HCT116 (cell line): ENCODE measurements at regions not wholly inside any gene's neighbourhood (a gene's known extent, or its start where the extent isn't known, plus 50 kb on each side); places are given as distances from the start of the nearest gene placed in this dataset.

ENCODE experiments used
- ATAC-seq: fragments of 200-7000 bp; cut with Tn5 transposase; 2 replicates; pipeline ENCODE4 v1.9.1; 2020; ENCODE audit warnings: mild to moderate bottlenecking, moderate library complexity
- BruUV-seq: library from RNA; stranded (reverse); fragments of 400-500 nt; replicated peaks from 2 replicates; lab custom pipeline; 2021; lab: Mats Ljungman, UMichigan
- CTCF ChIA-PET: fragments of 300-600 bp; sonication (Branson Sonifier 250); formaldehyde crosslinking; loops from one replicate; lab custom pipeline; 2021; ENCODE audit warnings: antibody characterized with exemption; lab: Charles Lee
- POLR2A ChIA-PET: fragments of 300-600, 350-600 bp; sonication (Branson Sonifier 250); formaldehyde crosslinking; loops from one replicate; lab custom pipeline; 2021; ENCODE audit warnings: antibody characterized with exemption; lab: Charles Lee
- RAD21 ChIA-PET, 2 experiments: fragments of 300-600 bp; sonication (Branson Sonifier 250); formaldehyde crosslinking; loops; one replicate each; lab custom pipeline; 2023; ENCODE audit warnings: low total read pairs in 2 of 2; ENCODE audit not compliant: uncharacterized antibody in 2 of 2, unreplicated experiment in 2 of 2, low non-redundant PET in 1 of 2; lab: Charles Lee
- DNase-seq: peaks from one replicate; pipeline ENCODE4 v3.0.0-alpha.2; 2010; ENCODE audit warnings: low read depth, low spot score
- H2AFZ ChIP-seq: fragments of 200-600 bp; shearing (Covaris generic), sonication (generic); 2 replicates; pipeline ENCODE4 v1.6.1; 2017; ENCODE audit warnings: low read depth, mixed run types, mixed read lengths, antibody characterized with exemption, low read length; ENCODE audit not compliant: poor library complexity, severe bottlenecking
- H3K27ac ChIP-seq: 2 replicates; pipeline ENCODE4 v1.5.1; 2012; ENCODE audit warnings: low read depth, low read length
- H3K27me3 ChIP-seq: fragments of 200-600 bp; sonication (generic); 2 replicates; pipeline ENCODE4 v1.6.1; 2016; ENCODE audit warnings: mixed run types, low read length, mixed read lengths; ENCODE audit not compliant: insufficient read depth
- H3K36me3 ChIP-seq, 2 experiments: fragments of 200-500 bp in 1 of 2; fragments of 200-600 bp in 1 of 2; sonication (Bioruptor generic) in 1 of 2; sonication (generic) in 1 of 2; 2 replicates each; pipeline versions ENCODE4 v1.5.1 to v1.6.1; 2014 to 2016; ENCODE audit warnings: low read length in 2 of 2, inconsistent platforms in 1 of 2, mixed read lengths in 1 of 2, mixed run types in 1 of 2; ENCODE audit not compliant: insufficient read depth in 2 of 2, control insufficient read depth in 1 of 2
- H3K4me1 ChIP-seq, 2 experiments: fragments of 200-600 bp in 1 of 2; sonication (generic) in 1 of 2; 2 replicates each; pipeline versions ENCODE4 v1.5.1 to v1.6.1; 2012 to 2017; ENCODE audit warnings: low read length in 2 of 2, inconsistent platforms in 1 of 2, mild to moderate bottlenecking in 1 of 2, mixed read lengths in 1 of 2, mixed run types in 1 of 2, moderate library complexity in 1 of 2; ENCODE audit not compliant: insufficient read depth in 2 of 2, control insufficient read depth in 1 of 2
- H3K4me2 ChIP-seq: fragments of 200-600 bp; sonication (generic); 2 replicates; pipeline ENCODE4 v1.6.1; 2017; ENCODE audit warnings: mixed run types, low read length, mixed read lengths
- H3K4me3 ChIP-seq, 2 experiments: fragments of 200-600 bp in 1 of 2; sonication (generic) in 1 of 2; replicated peaks in 1 of 2; 2 replicates each; pipeline ENCODE4 v1.5.1; 2011 to 2016; ENCODE audit warnings: low read length in 2 of 2, control low read depth in 1 of 2, low read depth in 1 of 2, mild to moderate bottlenecking in 1 of 2, mixed read lengths in 1 of 2, mixed run types in 1 of 2
- H3K79me2 ChIP-seq: fragments of 200-600 bp; sonication (generic); 2 replicates; pipeline ENCODE4 v1.6.1; 2017; ENCODE audit warnings: mild to moderate bottlenecking, mixed run types, low read length, moderate library complexity, mixed read lengths; ENCODE audit not compliant: insufficient read depth
- H3K9ac ChIP-seq: fragments of 200-600 bp; sonication (generic); 2 replicates; pipeline ENCODE4 v1.6.1; 2016; ENCODE audit warnings: low read length, mixed read lengths
- H3K9me2 ChIP-seq: fragments of 200-600 bp; sonication (generic), shearing (Covaris generic); 2 replicates; pipeline ENCODE4 v1.6.1; 2017; ENCODE audit warnings: mixed run types, mild to moderate bottlenecking, moderate library complexity; ENCODE audit not compliant: insufficient read depth
- H3K9me3 ChIP-seq, 2 experiments: fragments of 200-500 bp in 1 of 2; fragments of 200-600 bp in 1 of 2; sonication (Bioruptor generic) in 1 of 2; sonication (generic) in 1 of 2; 2 replicates each; pipeline ENCODE4 v1.6.1; 2014 to 2017; ENCODE audit warnings: low read length in 2 of 2, mixed read lengths in 2 of 2, inconsistent platforms in 1 of 2, low read depth in 1 of 2, mild to moderate bottlenecking in 1 of 2, mixed run types in 1 of 2, moderate library complexity in 1 of 2; ENCODE audit not compliant: control insufficient read depth in 1 of 2, insufficient read depth in 1 of 2
- H4K20me1 ChIP-seq: fragments of 200-600 bp; sonication (generic), shearing (Covaris generic); 2 replicates; pipeline ENCODE4 v1.6.1; 2017; ENCODE audit warnings: mixed run types, mild to moderate bottlenecking, moderate library complexity; ENCODE audit not compliant: insufficient read depth
- ELF1 ChIP-seq: IDR thresholded peaks from 2 replicates; pipeline ENCODE4 v1.6.1; 2012; ENCODE audit warnings: low read depth, borderline replicate concordance
- EZH2phosphoT487 ChIP-seq: fragments of 200-600 bp; IDR thresholded peaks from 2 replicates; pipeline ENCODE4 v1.6.1; 2018; ENCODE audit warnings: antibody characterized with exemption, borderline replicate concordance
- FOSL1 ChIP-seq: IDR thresholded peaks from 2 replicates; pipeline ENCODE4 v1.6.1; 2012; ENCODE audit warnings: low read depth
- MAX ChIP-seq: IDR thresholded peaks from 2 replicates; pipeline ENCODE4 v1.6.1; 2012
- SRF ChIP-seq: IDR thresholded peaks from 2 replicates; pipeline ENCODE4 v1.6.1; 2012; ENCODE audit warnings: low read depth
- ZFX ChIP-seq: fragments of 450-650 bp; IDR thresholded peaks from 2 replicates; pipeline ENCODE4 v1.6.1; 2017
- intact Hi-C: fragments of 100-400 bp; cut with micrococcal nuclease; formaldehyde crosslinking; loops from 2 replicates; pipeline ENCODE4 v1.10.0; 2022
- TF ChIP-seq, protein P1 (sequence below), 3 experiments: fragments of 200-600 bp in 1 of 3; sonication (generic) in 1 of 3; IDR thresholded peaks in 2 of 3; conservative IDR thresholded peaks in 1 of 3; 2 replicates each; pipeline ENCODE4 v1.5.1; 2012 to 2017; ENCODE audit warnings: low read depth in 2 of 3, low read length in 2 of 3, antibody characterized with exemption in 1 of 3, borderline replicate concordance in 1 of 3, control low read depth in 1 of 3, mild to moderate bottlenecking in 1 of 3, mixed read lengths in 1 of 3, mixed run types in 1 of 3, moderate library complexity in 1 of 3; ENCODE audit not compliant: insufficient read depth in 1 of 3

DNA sequence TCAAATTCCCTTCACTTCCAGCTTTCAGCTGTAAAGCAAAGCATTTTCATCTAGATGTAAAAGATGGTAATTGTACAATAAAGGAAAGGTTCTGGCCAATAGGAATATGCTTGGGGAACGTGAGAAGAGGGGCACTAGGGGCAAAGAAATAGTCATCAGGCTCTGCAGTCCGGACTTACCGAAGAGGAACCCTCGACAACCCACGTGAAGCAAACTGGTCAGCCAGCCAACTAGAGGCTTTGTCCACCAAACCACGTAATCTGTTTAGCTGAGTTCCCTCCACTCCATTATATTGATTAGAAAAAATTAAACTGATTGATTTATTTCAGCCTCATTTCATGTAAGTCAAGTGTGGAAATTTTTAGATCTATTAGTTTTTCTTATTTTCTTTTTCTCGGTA, 300.4 kb upstream of the FANCL start:
- Histone ChIP-seq H3K4me1 (no peaks in the 10 kb centered on the region), H3K9me3 (no peaks in the 10 kb centered on the region), H3K36me3 (no peaks in the 10 kb centered on the region), H2AFZ (no peak overlapping the region), H3K27ac (no peak overlapping the region), H3K4me3 (no peak overlapping the region), H3K9ac (no peak overlapping the region), H3K4me2 (no peak overlapping the region), H3K9me2 (no peaks in the 10 kb centered on the region), H3K27me3 (no peaks in the 10 kb centered on the region), H4K20me1 (no peaks in the 10 kb centered on the region), H3K79me2 (no peaks in the 10 kb centered on the region)
- no TSS peak for BruUV-seq
- ChIA-PET RAD21 (no interaction called here), POLR2A (no interaction called here), CTCF (no interaction called here)
- no peak for ATAC-seq
- no peak for DNase-seq
- TF ChIP-seq SRF = no peak
- no peak for TF ChIP-seq ZFX
- TF ChIP-seq, protein P1, sequence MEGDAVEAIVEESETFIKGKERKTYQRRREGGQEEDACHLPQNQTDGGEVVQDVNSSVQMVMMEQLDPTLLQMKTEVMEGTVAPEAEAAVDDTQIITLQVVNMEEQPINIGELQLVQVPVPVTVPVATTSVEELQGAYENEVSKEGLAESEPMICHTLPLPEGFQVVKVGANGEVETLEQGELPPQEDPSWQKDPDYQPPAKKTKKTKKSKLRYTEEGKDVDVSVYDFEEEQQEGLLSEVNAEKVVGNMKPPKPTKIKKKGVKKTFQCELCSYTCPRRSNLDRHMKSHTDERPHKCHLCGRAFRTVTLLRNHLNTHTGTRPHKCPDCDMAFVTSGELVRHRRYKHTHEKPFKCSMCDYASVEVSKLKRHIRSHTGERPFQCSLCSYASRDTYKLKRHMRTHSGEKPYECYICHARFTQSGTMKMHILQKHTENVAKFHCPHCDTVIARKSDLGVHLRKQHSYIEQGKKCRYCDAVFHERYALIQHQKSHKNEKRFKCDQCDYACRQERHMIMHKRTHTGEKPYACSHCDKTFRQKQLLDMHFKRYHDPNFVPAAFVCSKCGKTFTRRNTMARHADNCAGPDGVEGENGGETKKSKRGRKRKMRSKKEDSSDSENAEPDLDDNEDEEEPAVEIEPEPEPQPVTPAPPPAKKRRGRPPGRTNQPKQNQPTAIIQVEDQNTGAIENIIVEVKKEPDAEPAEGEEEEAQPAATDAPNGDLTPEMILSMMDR (IDR thresholded peaks at IDR 0.05 in 2 of 3, conservative IDR thresholded peaks at IDR 0.05 in 1 of 3; ENCODE audit: borderline replicate concordance in 1 of 3, insufficient read depth in 1 of 3, low read depth in 2 of 3, low read length in 2 of 3) = no peak
- no peak for TF ChIP-seq EZH2phosphoT487
- no peak for TF ChIP-seq MAX
- TF ChIP-seq ELF1 = no peak
- intact Hi-C loops = no loop called here

- H3K9me3 ChIP-seq = no peaks in the 10 kb centered on the region
- TF ChIP-seq FOSL1 = no peak
- no peak for ATAC-seq
- DNase-seq = no peak
- H3K79me2 ChIP-seq = no peaks in the 10 kb centered on the region
- no peaks in the 10 kb centered on the region for H3K9me2 ChIP-seq
- ChIA-PET POLR2A (no interaction called here), CTCF (no interaction called here), RAD21 (no interaction called here)
- H3K4me1 ChIP-seq = no peaks in the 10 kb centered on the region
- H3K4me3 ChIP-seq = no peak overlapping the region
- H4K20me1 ChIP-seq = no peaks in the 10 kb centered on the region
- H2AFZ ChIP-seq = no peak overlapping the region
- no peak overlapping the region for H3K27ac ChIP-seq
- H3K36me3 ChIP-seq = no peaks in the 10 kb centered on the region
- no peak overlapping the region for H3K4me2 ChIP-seq
- no peak overlapping the region for H3K9ac ChIP-seq
- intact Hi-C loops = no loop called here
- no peaks in the 10 kb centered on the region for H3K27me3 ChIP-seq
- BruUV-seq = no TSS peak
Measured at GRCh38 chr2:58540681-58541080, 299.6 kb upstream of the FANCL start.
